ENCODE measurements at regions not wholly inside any gene's neighbourhood (a gene's known extent, or its start where the extent isn't known, plus 50 kb on each side); places are given as distances from the start of the nearest gene placed in this dataset.

GRCh38 chr20:57968120-57968519, 258.3 kb upstream of the PMEPA1 start:
- Histone ChIP-seq H3K4me3 (ENCODE audit: low read length) (no peak overlapping the region), H3K27ac (ENCODE audit: low read length) (no peak overlapping the region), H3K4me1 (ENCODE audit: control insufficient read depth, low read depth, low read length) (no peaks in the 10 kb centered on the region), H3K9ac (ENCODE audit: low read length) (no peak overlapping the region), H3K9me3 (ENCODE audit: control insufficient read depth, low read depth, low read length) (no peaks in the 10 kb centered on the region), H3K36me3 (ENCODE audit: control insufficient read depth, low read depth, low read length) (no peaks in the 10 kb centered on the region), H3K27me3 (ENCODE audit: control insufficient read depth, insufficient read depth, low read length) (no peaks in the 10 kb centered on the region)

DNA sequence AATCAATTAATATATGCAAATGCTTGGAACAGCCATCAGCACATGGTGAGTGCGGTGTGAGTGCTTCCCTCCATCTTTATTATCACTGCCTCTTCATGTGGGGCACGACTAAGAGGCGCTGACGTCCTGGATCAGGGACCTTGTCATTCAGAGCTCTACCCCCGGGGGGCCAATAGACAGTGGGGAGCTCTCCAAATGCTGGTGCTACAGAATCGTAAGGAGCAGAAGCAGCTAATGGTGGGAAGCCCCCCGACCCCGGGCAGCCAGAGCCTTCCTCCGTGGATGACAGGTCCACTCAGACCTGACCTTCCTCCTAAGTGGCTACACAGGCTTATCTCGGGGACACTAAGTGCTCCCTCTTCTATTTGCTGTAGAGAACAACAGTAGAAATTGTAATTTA, 257.5 kb upstream of the PMEPA1 start:
- H3K9me3 ChIP-seq (ENCODE audit: control insufficient read depth, low read depth, low read length): no peaks in the 10 kb centered on the region
- no peaks in the 10 kb centered on the region for H3K36me3 ChIP-seq (ENCODE audit: control insufficient read depth, low read depth, low read length)
- no peaks in the 10 kb centered on the region for H3K4me1 ChIP-seq (ENCODE audit: control insufficient read depth, low read depth, low read length)
- H3K27me3 ChIP-seq (ENCODE audit: control insufficient read depth, insufficient read depth, low read length): no peaks in the 10 kb centered on the region
- no peak overlapping the region for H3K4me3 ChIP-seq (ENCODE audit: low read length)
- H3K9ac ChIP-seq (ENCODE audit: low read length): no peak overlapping the region
- no peak overlapping the region for H3K27ac ChIP-seq (ENCODE audit: low read length)

DNA sequence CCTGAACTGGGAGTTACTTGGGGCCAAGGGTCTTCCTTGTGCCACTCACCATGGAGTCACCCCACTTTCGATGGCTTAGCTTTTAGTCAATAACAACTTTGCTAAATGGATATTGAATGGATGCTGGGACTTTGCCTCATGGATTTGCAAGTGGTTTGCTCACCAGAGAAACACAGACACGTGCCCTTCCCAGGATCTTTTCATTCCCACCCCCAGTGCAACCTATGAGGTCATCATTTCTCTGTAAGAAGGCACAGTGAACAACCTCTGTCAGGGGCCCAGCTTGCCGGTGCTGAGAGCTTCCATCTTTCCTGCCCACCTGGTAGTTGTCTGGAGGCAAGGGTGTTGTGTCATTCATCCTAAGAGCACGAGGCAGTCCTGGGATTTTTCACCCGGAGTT, 256.8 kb upstream of the PMEPA1 start:
- Histone ChIP-seq H3K27me3 (ENCODE audit: control insufficient read depth, insufficient read depth, low read length) (no peaks in the 10 kb centered on the region), H3K36me3 (ENCODE audit: control insufficient read depth, low read depth, low read length) (no peaks in the 10 kb centered on the region), H3K4me3 (ENCODE audit: low read length) (no peak overlapping the region), H3K9me3 (ENCODE audit: control insufficient read depth, low read depth, low read length) (no peaks in the 10 kb centered on the region), H3K4me1 (ENCODE audit: control insufficient read depth, low read depth, low read length) (no peaks in the 10 kb centered on the region), H3K9ac (ENCODE audit: low read length) (no peak overlapping the region), H3K27ac (ENCODE audit: low read length) (no peak overlapping the region)

DNA sequence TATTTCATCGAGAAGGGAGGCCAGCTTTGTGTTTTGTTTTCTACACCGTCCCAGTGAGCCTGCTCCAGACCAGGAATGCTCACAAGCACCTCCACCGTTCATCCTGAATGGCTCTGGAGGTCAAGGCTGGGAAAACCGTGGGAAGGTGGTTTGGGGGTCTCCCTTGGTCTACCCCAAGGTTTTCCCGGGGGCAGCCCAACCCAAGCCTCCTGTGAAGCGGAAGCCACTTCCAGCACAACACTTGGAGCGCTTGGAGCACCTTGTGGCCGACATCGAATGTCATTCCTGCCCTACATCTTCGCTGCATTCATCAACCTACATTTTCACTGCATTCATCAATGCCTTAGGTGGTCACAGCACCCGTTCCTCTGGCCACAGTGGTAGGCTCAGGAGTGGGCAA, 255.6 kb upstream of the PMEPA1 start:
- H3K36me3 ChIP-seq (ENCODE audit: control insufficient read depth, low read depth, low read length): no peaks in the 10 kb centered on the region
- H3K9ac ChIP-seq (ENCODE audit: low read length): no peak overlapping the region
- H3K4me3 ChIP-seq (ENCODE audit: low read length): no peak overlapping the region
- H3K9me3 ChIP-seq (ENCODE audit: control insufficient read depth, low read depth, low read length): no peaks in the 10 kb centered on the region
- no peaks in the 10 kb centered on the region for H3K4me1 ChIP-seq (ENCODE audit: control insufficient read depth, low read depth, low read length)
- H3K27me3 ChIP-seq (ENCODE audit: control insufficient read depth, insufficient read depth, low read length): no peaks in the 10 kb centered on the region
- H3K27ac ChIP-seq (ENCODE audit: low read length): no peak overlapping the region

DNA sequence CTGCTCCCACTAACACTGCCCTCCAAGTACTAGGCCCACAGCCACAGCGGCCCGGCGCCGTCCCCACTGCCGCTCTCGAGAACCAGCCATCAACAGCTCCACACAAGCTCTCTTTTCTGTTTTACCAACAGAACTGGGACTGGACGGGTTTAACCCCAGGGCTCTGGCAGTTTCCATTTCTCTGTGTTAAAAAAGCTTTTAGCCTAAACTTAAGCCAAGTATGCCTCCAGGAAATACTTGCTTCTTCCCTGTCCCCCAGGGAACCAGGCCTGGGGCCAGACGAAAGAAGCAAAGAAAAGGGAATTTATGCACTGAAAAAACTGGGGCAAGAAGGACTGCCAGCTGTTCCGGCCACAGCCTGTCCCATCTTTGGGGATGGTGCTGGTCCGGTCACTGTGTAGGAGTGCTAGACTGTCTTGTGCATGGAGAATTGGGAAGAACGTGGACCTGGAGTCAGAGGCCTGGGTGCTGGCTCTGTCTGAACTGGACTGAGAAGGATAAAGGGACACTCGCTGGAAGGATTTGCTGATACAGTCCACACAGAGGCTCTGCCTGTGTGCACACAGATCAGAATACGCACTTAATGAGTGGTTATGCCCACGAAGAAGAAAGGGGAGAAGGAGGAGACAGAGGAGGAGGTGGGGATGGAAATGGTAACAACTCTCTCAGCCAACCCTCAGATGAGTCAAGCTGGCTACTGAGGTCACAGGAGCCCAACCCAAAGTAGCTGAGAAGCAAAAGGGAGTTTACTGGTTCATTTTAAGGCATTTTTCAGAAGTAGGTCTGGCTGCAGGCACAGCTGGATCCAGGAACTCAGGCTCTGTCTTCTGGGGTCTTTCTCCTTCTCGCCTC, 254.4 kb upstream of the PMEPA1 start:
- no peaks in the 10 kb centered on the region for H3K36me3 ChIP-seq (ENCODE audit: control insufficient read depth, low read depth, low read length)
- H3K27me3 ChIP-seq (ENCODE audit: control insufficient read depth, insufficient read depth, low read length): no peaks in the 10 kb centered on the region
- no peak overlapping the region for H3K4me3 ChIP-seq (ENCODE audit: low read length)
- no peak overlapping the region for H3K9ac ChIP-seq (ENCODE audit: low read length)
- H3K27ac ChIP-seq (ENCODE audit: low read length): no peak overlapping the region
- H3K9me3 ChIP-seq (ENCODE audit: control insufficient read depth, low read depth, low read length): no peaks in the 10 kb centered on the region
- H3K4me1 ChIP-seq (ENCODE audit: control insufficient read depth, low read depth, low read length): no peaks in the 10 kb centered on the region

DNA sequence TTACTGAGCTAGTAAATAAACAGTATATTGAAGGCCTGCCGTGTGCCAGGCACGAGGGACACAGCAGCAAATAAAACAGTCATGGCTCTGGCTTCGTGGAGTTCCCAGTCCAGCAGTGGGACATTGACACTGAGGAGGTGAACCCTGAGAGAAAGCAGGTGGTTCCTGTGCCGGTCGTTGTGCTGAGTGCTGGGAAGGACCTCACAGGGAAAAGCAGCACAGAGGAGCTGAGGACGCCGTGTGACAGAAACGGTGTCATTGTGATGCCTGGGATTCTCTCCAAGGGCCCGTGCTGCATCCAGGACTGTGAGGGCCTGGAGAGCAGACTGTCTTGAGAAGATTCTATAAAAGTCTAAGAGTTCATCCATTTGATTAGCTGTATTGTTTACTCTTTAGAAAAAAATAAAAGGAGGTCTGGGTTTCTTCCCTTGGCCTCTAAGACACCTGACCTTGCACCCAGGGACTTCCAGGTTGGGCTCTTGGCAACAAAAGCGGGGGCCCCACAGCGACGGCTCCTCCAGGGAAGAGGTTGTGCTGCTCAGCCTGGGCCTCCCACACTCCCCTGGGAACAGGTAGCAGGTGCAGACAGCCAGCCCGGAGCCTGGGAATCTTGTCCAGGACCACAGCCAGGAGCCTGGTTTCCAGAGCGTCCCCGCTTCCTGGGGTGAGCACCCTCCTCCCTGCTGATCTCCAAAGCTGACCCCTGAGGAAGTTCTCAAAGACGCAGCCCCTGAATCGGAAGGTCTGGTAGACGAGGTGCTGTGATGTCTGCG, 251.2 kb upstream of the PMEPA1 start:
- Histone ChIP-seq H3K4me3 (ENCODE audit: low read length) (no peak overlapping the region), H3K27ac (ENCODE audit: low read length) (no peak overlapping the region), H3K27me3 (ENCODE audit: control insufficient read depth, insufficient read depth, low read length) (no peaks in the 10 kb centered on the region)

DNA sequence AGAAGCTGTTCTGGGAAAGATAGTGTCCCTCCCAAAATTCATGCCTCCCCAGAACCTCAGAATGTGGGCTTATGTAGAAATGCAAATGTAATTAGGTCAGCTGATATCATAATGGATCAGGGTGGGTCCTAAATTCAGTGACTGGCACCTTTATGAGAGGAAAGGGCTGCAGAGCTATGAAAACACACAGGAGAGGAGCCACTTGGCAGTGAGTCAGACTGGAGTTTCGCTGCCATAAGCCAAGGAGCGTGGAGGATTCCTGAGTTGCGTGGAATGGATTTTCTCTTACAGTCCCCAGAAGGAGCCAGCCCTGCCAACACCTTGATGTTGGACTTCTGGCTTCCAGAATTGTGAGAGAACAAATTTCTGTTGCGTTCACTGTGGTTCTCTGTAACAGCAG, 249.8 kb upstream of the PMEPA1 start:
- no peaks in the 10 kb centered on the region for H3K4me1 ChIP-seq (ENCODE audit: control insufficient read depth, low read depth, low read length)
- H3K4me3 ChIP-seq (ENCODE audit: low read length): no peak overlapping the region
- H3K9me3 ChIP-seq (ENCODE audit: control insufficient read depth, low read depth, low read length): no peaks in the 10 kb centered on the region
- H3K9ac ChIP-seq (ENCODE audit: low read length): no peak overlapping the region
- no peak overlapping the region for H3K27ac ChIP-seq (ENCODE audit: low read length)
- H3K36me3 ChIP-seq (ENCODE audit: control insufficient read depth, low read depth, low read length): no peaks in the 10 kb centered on the region
- H3K27me3 ChIP-seq (ENCODE audit: control insufficient read depth, insufficient read depth, low read length): no peaks in the 10 kb centered on the region

More for the DNA sequence above, 251.2 kb upstream of the PMEPA1 start:
- H3K36me3 ChIP-seq (ENCODE audit: control insufficient read depth, low read depth, low read length): no peaks in the 10 kb centered on the region
- no peak overlapping the region for H3K9ac ChIP-seq (ENCODE audit: low read length)
- no peaks in the 10 kb centered on the region for H3K9me3 ChIP-seq (ENCODE audit: control insufficient read depth, low read depth, low read length)
- H3K4me1 ChIP-seq (ENCODE audit: control insufficient read depth, low read depth, low read length): no peaks in the 10 kb centered on the region

GRCh38 chr20:57959018-57959417, 249.2 kb upstream of the PMEPA1 start:
- Histone ChIP-seq H3K27me3 (ENCODE audit: control insufficient read depth, insufficient read depth, low read length) (no peaks in the 10 kb centered on the region), H3K9me3 (ENCODE audit: control insufficient read depth, low read depth, low read length) (no peaks in the 10 kb centered on the region), H3K9ac (ENCODE audit: low read length) (no peak overlapping the region), H3K27ac (ENCODE audit: low read length) (no peak overlapping the region), H3K4me3 (ENCODE audit: low read length) (no peak overlapping the region), H3K36me3 (ENCODE audit: control insufficient read depth, low read depth, low read length) (no peaks in the 10 kb centered on the region), H3K4me1 (ENCODE audit: control insufficient read depth, low read depth, low read length) (no peaks in the 10 kb centered on the region)

GRCh38 chr20:57958050-57958420, 248.2 kb upstream of the PMEPA1 start:
- Histone ChIP-seq H3K9ac (ENCODE audit: low read length) (no peak overlapping the region), H3K27me3 (ENCODE audit: control insufficient read depth, insufficient read depth, low read length) (no peaks in the 10 kb centered on the region), H3K4me1 (ENCODE audit: control insufficient read depth, low read depth, low read length) (no peaks in the 10 kb centered on the region), H3K27ac (ENCODE audit: low read length) (no peak overlapping the region), H3K36me3 (ENCODE audit: control insufficient read depth, low read depth, low read length) (no peaks in the 10 kb centered on the region), H3K9me3 (ENCODE audit: control insufficient read depth, low read depth, low read length) (no peaks in the 10 kb centered on the region), H3K4me3 (ENCODE audit: low read length) (no peak overlapping the region)

DNA sequence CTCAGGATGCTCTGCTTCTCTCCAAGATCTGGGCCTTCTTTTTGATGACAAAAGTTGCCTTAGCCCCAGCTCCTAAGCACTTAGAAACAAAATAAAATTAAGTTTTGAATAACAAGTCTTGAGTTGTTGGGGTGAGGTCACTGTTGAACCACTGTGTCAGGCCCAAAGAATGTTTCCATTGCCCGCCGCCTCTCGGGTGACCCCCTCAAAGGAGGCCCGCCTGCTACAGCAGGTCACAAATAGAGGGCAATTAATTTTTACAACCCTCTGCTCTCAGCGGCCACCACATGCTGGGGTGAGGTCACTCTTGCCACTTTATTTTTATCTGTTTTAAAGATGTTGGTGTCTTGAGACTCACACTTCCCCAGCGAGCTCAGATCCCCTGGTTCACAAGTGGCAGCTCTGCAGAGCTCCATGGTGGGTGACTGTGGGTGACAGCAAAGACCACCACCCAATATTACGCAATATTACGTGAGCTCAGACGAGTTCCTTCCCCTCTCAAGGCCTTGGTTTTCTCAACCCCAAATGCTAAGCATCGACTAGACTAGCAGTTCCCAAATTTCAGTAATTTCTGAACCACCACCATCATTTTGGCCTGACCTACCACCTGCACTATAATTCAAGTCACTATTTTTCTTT, 247.7 kb upstream of the PMEPA1 start:
- Histone ChIP-seq H3K27me3 (ENCODE audit: control insufficient read depth, insufficient read depth, low read length) (no peaks in the 10 kb centered on the region), H3K4me1 (ENCODE audit: control insufficient read depth, low read depth, low read length) (no peaks in the 10 kb centered on the region), H3K9me3 (ENCODE audit: control insufficient read depth, low read depth, low read length) (no peaks in the 10 kb centered on the region), H3K27ac (ENCODE audit: low read length) (no peak overlapping the region), H3K4me3 (ENCODE audit: low read length) (no peak overlapping the region), H3K36me3 (ENCODE audit: control insufficient read depth, low read depth, low read length) (no peaks in the 10 kb centered on the region), H3K9ac (ENCODE audit: low read length) (no peak overlapping the region)

- no peak overlapping the region for H3K27ac ChIP-seq (ENCODE audit: low read length)
- H3K9ac ChIP-seq (ENCODE audit: low read length): no peak overlapping the region
- H3K9me3 ChIP-seq (ENCODE audit: control insufficient read depth, low read depth, low read length): no peaks in the 10 kb centered on the region
- no peaks in the 10 kb centered on the region for H3K36me3 ChIP-seq (ENCODE audit: control insufficient read depth, low read depth, low read length)
- H3K4me3 ChIP-seq (ENCODE audit: low read length): no peak overlapping the region
- H3K4me1 ChIP-seq (ENCODE audit: control insufficient read depth, low read depth, low read length): no peaks in the 10 kb centered on the region
- no peaks in the 10 kb centered on the region for H3K27me3 ChIP-seq (ENCODE audit: control insufficient read depth, insufficient read depth, low read length)
Observed at GRCh38 chr20:57953638-57954037, 243.8 kb upstream of the PMEPA1 start.
